HEK293 (cell line): ENCODE measurements at regions not wholly inside any gene's neighbourhood (a gene's known extent, or its start where the extent isn't known, plus 50 kb on each side); places are given as distances from the start of the nearest gene placed in this dataset.

Experiments
- CTCF ChIP-seq: fragments of 450-650 bp; formaldehyde crosslinking; IDR thresholded peaks from 2 replicates; pipeline ENCODE4 v1.5.1; 2016; ENCODE audit warnings: missing biosample characterization, missing genetic modification characterization
- SP3 ChIP-seq: fragments of 450-650 bp; formaldehyde crosslinking; IDR thresholded peaks from 2 replicates; pipeline ENCODE4 v1.5.1; 2016; ENCODE audit warnings: missing biosample characterization, missing genetic modification characterization
- ZBTB26 ChIP-seq: fragments of 450-650 bp; formaldehyde crosslinking; optimal IDR thresholded peaks from 2 replicates; pipeline ENCODE3; 2016; ENCODE audit warnings: missing biosample characterization, mild to moderate bottlenecking, missing genetic modification characterization
- ZEB2 ChIP-seq: fragments of 450-650 bp; formaldehyde crosslinking; IDR thresholded peaks from 2 replicates; pipeline ENCODE4 v1.5.1; 2016; ENCODE audit warnings: missing biosample characterization, missing genetic modification characterization
- ZFP69B ChIP-seq: fragments of 450-650 bp; formaldehyde crosslinking; IDR thresholded peaks from 2 replicates; pipeline ENCODE4 v1.5.1; 2016; ENCODE audit warnings: missing biosample characterization, missing genetic modification characterization
- ZNF274 ChIP-seq, 2 experiments: fragments of 200-500 bp in 1 of 2; fragments of 450-650 bp in 1 of 2; sonication (Bioruptor generic) in 1 of 2; formaldehyde crosslinking in 1 of 2; IDR thresholded peaks; 2 replicates each; pipeline versions ENCODE4 v1.5.1 to v1.6.1; 2014 to 2016; ENCODE audit warnings: borderline replicate concordance in 1 of 2, inconsistent platforms in 1 of 2, low read length in 1 of 2, missing biosample characterization in 1 of 2, missing genetic modification characterization in 1 of 2
- ZNF645 ChIP-seq: fragments of 450-650 bp; formaldehyde crosslinking; IDR thresholded peaks from 2 replicates; pipeline ENCODE4; 2016; ENCODE audit warnings: missing biosample characterization, missing genetic modification characterization
- TF ChIP-seq, protein P1 (sequence below): fragments of 450-650 bp; formaldehyde crosslinking; IDR thresholded peaks from 2 replicates; pipeline ENCODE4 v1.5.1; 2016; ENCODE audit warnings: missing biosample characterization, missing genetic modification characterization
- TF ChIP-seq, protein P2 (sequence below): fragments of 450-650 bp; formaldehyde crosslinking; IDR thresholded peaks from 2 replicates; pipeline ENCODE4 v1.5.1; 2016; ENCODE audit warnings: missing biosample characterization, missing genetic modification characterization

GRCh38 chr16:63995025-63995424, 1126.8 kb downstream of the CDH11 start:
- no peak for TF ChIP-seq ZFP69B (tag by site-specific recombination)
- TF ChIP-seq ZEB2 (tag by site-specific recombination) = no peak
- TF ChIP-seq, protein P1, sequence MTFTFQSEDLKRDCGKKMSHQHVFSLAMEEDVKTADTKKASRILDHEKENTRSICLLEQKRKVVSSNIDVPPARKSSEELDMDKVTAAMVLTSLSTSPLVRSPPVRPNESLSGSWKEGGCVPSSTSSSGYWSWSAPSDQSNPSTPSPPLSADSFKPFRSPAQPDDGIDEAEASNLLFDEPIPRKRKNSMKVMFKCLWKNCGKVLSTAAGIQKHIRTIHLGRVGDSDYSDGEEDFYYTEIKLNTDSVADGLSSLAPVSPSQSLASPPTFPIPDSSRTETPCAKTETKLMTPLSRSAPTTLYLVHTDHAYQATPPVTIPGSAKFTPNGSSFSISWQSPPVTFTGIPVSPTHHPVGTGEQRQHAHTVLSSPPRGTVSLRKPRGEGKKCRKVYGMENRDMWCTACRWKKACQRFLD (tag by site-specific recombination) = no peak
- no peak for TF ChIP-seq ZNF274 (IDR thresholded peaks at IDR 0.05; ENCODE audit: low read length)
- TF ChIP-seq ZNF274 (tag by site-specific recombination; IDR thresholded peaks at IDR 0.05; ENCODE audit: borderline replicate concordance) = no peak
- TF ChIP-seq CTCF (tag by site-specific recombination) = no peak
- no peak for TF ChIP-seq SP3 (tag by site-specific recombination)
- TF ChIP-seq ZBTB26 (tag by site-specific recombination) = no peak
- TF ChIP-seq, protein P2, sequence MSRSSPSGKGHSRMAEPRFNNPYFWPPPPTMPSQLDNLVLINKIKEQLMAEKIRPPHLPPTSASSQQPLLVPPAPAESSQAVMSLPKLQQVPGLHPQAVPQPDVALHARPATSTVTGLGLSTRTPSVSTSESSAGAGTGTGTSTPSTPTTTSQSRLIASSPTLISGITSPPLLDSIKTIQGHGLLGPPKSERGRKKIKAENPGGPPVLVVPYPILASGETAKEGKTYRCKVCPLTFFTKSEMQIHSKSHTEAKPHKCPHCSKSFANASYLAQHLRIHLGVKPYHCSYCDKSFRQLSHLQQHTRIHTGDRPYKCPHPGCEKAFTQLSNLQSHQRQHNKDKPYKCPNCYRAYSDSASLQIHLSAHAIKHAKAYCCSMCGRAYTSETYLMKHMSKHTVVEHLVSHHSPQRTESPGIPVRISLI (tag by site-specific recombination) = no peak
- no peak for TF ChIP-seq ZNF645 (tag by site-specific recombination)
